GM18907 (cell line): ENCODE measurements at regions not wholly inside any gene's neighbourhood (a gene's known extent, or its start where the extent isn't known, plus 50 kb on each side); places are given as distances from the start of the nearest gene placed in this dataset.

Source experiments
- ATAC-seq: cut with Tn5 transposase; IDR thresholded peaks from one replicate; pipeline ENCODE4 v1.9.1; 2021; ENCODE audit warnings: mild to moderate bottlenecking, moderate library complexity; ENCODE audit not compliant: unreplicated experiment

DNA sequence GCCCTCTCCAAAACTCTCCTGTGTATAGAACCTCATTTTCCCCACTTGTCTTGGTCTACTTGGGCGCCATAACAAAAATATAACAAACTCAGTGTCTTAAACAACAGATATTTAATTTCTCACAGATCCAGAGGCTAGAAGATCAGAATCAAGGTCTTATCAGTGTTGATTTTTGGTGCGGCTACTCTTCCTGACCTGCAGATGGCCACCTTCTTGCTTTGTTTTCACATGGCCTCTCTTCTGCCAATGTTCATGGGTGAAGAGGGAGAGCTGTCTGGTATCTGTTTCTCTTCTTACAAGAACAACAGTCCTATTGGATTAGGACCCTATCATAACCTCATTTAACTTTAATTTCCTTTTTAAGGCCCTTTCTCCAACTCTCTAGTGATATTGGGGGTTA lies 177.3 kb downstream of the PABPC4L start:
- no peak for ATAC-seq

GRCh38 chr4:134019657-134020056 lies 181.9 kb downstream of the PABPC4L start:
- no peak for ATAC-seq

DNA sequence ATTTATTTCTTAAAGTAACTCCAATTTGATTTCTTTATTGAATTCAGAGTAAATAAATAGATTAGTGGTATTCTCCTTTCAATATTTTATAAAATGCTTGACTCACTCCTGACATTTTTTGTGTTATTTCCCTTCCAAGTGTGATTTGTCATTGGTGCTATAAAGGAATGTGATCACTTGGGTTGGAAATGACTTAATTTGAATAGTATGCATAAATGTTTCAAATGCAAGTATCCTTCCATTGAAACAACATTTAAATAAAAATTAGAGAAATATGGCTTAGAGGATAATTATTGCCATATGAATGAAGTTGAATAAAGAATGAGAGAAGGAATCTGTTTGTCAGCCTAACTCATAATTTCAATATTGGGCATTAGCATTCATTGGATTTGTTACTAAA lies 182.7 kb downstream of the PABPC4L start:
- no peak for ATAC-seq

GRCh38 chr4:134001057-134001456 lies 200.5 kb downstream of the PABPC4L start:
- no peak for ATAC-seq

GRCh38 chr4:133997436-133997835 lies 204.2 kb downstream of the PABPC4L start:
- no peak for ATAC-seq

GRCh38 chr4:133996431-133997121 lies 205.0 kb downstream of the PABPC4L start:
- no peak for ATAC-seq

DNA sequence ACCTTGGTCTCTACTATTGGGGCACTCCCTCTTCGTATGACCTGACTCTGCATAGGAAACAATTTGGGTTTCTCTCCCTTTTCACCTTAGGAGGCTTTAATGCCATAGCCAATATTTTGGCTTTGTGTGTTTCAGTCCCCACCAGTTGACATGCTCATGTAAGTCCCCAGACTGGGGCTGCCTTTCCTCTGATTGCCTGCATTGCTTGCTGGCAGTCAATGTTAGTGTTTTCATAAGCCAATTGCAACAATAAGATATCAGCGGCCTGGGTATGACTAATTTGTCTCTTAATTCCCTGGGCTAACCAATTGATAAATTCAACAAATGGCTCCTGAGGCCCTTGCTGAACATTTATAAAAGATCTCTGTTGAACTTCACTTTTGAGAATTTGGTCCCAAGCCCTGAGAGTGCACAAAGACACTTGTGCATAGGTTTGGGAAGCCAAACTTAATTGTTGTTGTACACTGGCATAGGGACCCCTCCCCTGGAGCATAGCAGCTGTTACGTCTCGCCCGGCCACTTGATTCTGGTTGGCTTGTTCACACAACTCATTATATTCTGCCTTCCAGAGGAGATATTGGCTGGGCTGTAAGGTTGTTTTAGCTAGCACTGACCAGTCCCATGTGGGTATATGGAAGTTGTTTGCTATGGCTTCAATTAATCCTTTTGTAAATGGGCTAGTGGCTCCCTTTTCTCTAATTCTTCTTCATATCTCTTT lies 206.2 kb downstream of the PABPC4L start:
- ATAC-seq: no peak

- ATAC-seq: no peak
Measured at GRCh38 chr4:133982533-133983224, 218.9 kb downstream of the PABPC4L start.

- no peak for ATAC-seq
Measured at GRCh38 chr4:133981327-133981726, 220.3 kb downstream of the PABPC4L start.

DNA sequence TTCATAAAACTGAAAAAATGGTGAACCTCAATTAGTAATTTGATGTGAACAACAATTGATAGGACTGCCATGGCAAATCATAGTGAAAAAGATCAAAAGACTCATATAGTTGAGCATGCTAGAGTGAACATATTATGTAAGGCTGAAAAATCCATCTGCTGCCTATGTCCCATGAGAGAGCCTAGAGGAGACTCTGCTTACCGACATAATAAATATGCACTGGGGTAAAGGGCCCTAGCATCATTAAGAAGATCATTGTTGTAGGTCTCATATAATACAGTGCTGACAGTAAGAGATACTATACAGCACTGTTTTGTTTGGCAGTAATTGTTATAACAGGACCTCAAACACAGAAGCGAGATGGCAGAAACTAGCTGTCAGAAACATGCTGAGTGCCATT lies 229.0 kb downstream of the PABPC4L start:
- no peak for ATAC-seq

GRCh38 chr4:133969202-133969848 lies 232.3 kb downstream of the PABPC4L start:
- ATAC-seq: no peak

DNA sequence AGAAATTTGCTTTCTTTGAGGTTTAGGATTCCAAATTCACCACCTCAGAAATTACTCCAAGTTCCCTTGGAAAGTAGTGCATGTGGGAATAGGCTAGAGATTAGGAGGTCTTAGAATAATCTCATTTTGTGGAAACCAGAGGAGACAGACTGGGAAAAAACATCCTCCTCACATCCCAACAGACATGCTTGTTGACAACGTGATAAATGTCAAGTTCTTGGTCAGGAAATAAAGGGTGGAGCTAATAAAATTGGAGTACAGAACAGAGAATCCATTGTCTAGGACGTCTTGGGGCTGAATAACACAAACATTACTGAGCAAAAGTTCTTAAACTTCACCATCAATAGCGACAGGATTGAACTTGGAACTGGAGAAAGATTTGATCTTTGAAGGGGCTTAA lies 233.4 kb downstream of the PABPC4L start:
- ATAC-seq: no peak

DNA sequence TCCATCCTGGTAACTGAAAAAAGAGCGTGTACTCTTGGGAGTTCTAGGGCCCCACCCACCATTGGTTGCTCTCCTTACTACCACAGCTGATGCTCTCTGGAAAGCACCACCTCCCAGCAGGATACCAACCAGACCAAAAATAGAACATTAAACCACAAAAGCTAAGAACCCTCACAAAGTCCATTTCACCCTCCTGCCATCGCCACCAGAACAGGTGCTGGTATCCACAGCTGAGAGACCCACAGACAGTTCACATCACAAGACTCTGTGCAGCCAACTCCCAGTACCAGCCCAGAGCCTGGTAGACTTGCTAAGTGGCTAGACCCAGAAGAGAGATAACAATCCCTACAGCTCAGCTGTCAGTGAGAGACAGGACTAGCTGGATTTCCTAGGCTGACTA lies 240.6 kb downstream of the PABPC4L start:
- no peak for ATAC-seq

GRCh38 chr4:133943081-133943480 lies 258.5 kb downstream of the PABPC4L start:
- ATAC-seq: no peak

DNA sequence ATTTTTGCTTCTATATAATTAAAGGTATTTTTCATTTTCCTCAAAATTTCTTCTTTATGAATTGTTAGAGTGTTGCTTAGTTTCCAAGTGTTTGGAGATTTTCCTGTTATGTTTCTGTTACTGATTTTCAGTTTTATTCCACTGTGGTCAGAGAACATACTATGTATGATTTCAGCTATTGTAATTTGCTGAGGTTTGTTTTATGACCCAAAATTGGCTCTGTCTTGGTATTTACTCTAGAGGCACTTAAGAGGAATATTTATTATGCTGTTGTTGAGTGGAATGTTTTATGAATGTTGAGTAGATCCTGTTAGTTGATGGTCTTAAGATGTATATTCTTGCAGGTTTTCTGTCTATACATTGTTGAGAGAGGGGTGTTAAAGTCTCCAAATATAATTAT lies 263.5 kb downstream of the PABPC4L start:
- ATAC-seq: no peak

DNA sequence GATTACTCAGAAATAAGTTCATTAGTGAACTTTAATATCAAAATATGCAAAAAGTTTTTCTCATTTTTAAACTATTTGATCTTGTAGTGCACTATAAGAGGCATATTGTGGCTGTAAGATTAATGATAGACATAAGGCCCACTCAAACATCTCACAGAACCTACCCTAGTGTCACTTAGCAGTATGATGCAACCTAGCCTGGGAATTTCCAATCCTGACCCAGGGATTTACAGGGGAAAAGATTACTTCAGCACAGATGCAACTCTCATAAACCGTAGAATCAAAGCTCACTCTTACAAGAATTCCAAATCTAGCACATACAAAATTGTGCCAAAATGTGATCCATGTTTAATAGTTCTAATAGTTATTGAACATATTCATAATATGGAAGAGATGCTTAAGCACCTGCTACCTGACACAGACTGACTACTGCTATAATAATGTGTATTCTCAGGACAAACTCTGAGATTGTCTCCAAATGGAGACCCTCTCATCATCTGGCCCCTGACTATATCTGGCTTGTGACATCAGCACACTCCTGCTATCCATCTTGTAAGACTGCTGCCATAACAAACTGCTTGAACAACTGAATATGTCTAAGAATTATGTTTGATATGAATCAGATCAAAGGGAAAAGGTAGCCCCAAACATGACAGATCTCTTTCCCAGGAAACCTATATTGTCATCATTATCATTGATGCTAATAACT lies 271.9 kb downstream of the PABPC4L start:
- ATAC-seq: no peak

GRCh38 chr4:133921280-133922195 lies 280.1 kb downstream of the PABPC4L start:
- no peak for ATAC-seq

GRCh38 chr4:133920236-133920635 lies 281.4 kb downstream of the PABPC4L start:
- no peak for ATAC-seq

GRCh38 chr4:133910165-133910564 lies 291.4 kb downstream of the PABPC4L start:
- ATAC-seq: no peak

DNA sequence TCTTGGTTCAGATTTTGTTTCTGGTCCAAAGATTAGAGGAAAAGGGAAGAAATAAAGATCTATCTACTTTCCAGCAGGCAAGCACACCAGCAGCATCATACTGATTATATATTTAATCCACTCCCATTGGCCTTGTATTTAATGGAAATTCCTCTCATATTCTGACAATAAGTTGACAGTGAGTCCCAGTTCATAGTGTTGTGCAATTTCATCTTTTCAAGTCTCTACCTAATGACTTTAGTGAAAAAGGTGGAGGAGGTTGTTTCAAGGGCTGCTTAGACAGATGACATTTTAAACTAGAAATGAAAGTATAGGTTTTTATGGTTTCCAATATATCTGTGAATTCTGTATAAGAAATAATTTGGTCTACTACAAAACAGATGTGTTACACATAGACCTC lies 298.6 kb downstream of the PABPC4L start:
- no peak for ATAC-seq
